ENCODE measurements at regions not wholly inside any gene's neighbourhood (a gene's known extent, or its start where the extent isn't known, plus 50 kb on each side); places are given as distances from the start of the nearest gene placed in this dataset.

DNA sequence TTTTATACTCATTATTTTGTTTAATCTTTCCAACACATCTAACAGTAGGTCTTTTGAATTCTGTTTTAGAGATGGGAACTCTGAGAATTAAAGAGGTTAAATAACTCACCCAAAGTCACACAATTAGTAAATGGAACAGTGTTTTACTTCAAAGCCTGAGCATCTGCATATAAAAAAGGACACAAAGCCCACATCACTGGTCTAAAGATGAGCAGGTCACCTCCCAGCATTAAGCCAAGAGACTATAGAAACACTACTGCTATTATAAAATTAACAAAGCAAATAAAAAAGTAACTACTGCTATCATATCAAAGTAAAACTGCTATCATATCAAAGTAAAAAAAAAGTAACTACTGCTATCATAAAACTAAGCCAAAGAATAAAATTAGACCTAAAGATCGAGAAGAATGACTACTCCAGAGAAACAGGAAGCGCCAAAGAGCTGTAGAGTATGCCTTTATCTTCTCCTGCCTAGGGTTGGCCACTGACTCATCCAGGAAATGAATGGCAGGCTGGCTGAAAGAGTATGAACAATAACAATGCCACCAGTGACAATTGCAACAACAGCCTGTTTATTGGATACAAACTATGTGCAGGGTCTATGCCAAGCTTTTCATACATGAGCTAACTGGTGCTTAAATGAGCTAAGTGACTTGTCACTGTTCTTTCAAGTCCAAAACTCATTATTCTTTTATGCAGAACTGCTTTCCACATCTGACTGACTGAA, 1153.0 kb upstream of the TENM4 start:
- Mint-ChIP-seq H3K36me3 (ENCODE audit: insufficient read depth in 1 of 3, low read depth in 3 of 3) (no peaks in the 10 kb centered on the region), H3K27ac (peak overlapping the region in 1 of 3 experiments; percentile 35; a peak in 1 of 7 replicates), H3K27me3 (ENCODE audit: low read depth) (no peaks in the 10 kb centered on the region), H3K4me1 (peaks cover 9% of the 10 kb centered on the region in 2 experiments), H3K9me3 (no peaks in the 10 kb centered on the region), H3K4me3 (no peak overlapping the region)
- H3K79me2 ChIP-seq (ENCODE audit: insufficient read depth, low read length): no peaks in the 10 kb centered on the region
- DNase-seq: no peak
- H4K20me1 ChIP-seq (ENCODE audit: control insufficient read depth, insufficient read depth, insufficient read length): no peaks in the 10 kb centered on the region
- no peak overlapping the region for H3K23ac ChIP-seq (ENCODE audit: insufficient read length, low read depth, low read length)
- H2BK20ac ChIP-seq (ENCODE audit: low read depth, low read length, poor library complexity, severe bottlenecking): no peak overlapping the region
- H3K4me1 ChIP-seq (ENCODE audit: insufficient read depth, low read length): no peaks in the 10 kb centered on the region; the same call in 1 of the 2 replicates
- no peaks in the 10 kb centered on the region for H3K79me1 ChIP-seq (ENCODE audit: insufficient read depth, low read depth, low read length, poor library complexity, severe bottlenecking)
- H3K9me3 ChIP-seq (ENCODE audit: control insufficient read depth, low read depth, low read length): no peaks in the 10 kb centered on the region
- H2BK120ac ChIP-seq (ENCODE audit: low read depth, low read length, poor library complexity, severe bottlenecking): no peak overlapping the region
- no peak for TF ChIP-seq CTCF (conservative IDR thresholded peaks at IDR 0.05)
- H3K9ac ChIP-seq (ENCODE audit: extremely low read depth, insufficient read length, low read length): no peak overlapping the region
- H2BK15ac ChIP-seq (ENCODE audit: low read depth, low read length): no peak overlapping the region
- no CpG with 5 or more reads among the region's 2 CpGs for WGBS (ENCODE audit: extremely low coverage, insufficient read length, low lambda C conversion rate)
- no peak overlapping the region for H4K5ac ChIP-seq (ENCODE audit: insufficient read length, low read depth, low read length)
- H3K23me2 ChIP-seq (ENCODE audit: insufficient read length, low read depth, low read length, poor library complexity, severe bottlenecking): no peaks in the 10 kb centered on the region
- H2AK5ac ChIP-seq (ENCODE audit: insufficient read length, low read length): no peak overlapping the region
- no peak overlapping the region for H2BK5ac ChIP-seq (ENCODE audit: insufficient read length, low read length)
- no peak overlapping the region for H2BK12ac ChIP-seq (ENCODE audit: insufficient read length, low read depth, low read length)
- no peak overlapping the region for H3K56ac ChIP-seq (ENCODE audit: insufficient read length, low read depth, low read length)
- no peak overlapping the region for H3K14ac ChIP-seq (ENCODE audit: insufficient read depth, low read length)
- H3K4ac ChIP-seq (ENCODE audit: low read depth, low read length): no peak overlapping the region
- H3K18ac ChIP-seq (ENCODE audit: insufficient read length, low read depth, low read length): no peak overlapping the region
- H4K91ac ChIP-seq (ENCODE audit: insufficient read length, low read depth, low read length): no peak overlapping the region
- no peak overlapping the region for H2AFZ ChIP-seq (ENCODE audit: low read length)
- H3K27me3 ChIP-seq (ENCODE audit: insufficient read depth, low read length): no peaks in the 10 kb centered on the region
- no peak overlapping the region for H3K27ac ChIP-seq (ENCODE audit: insufficient read length, low read depth, low read length)
- no peak overlapping the region for H4K8ac ChIP-seq (replicated peaks; ENCODE audit: insufficient read length, low read depth, low read length)
- no peak overlapping the region for H3K4me2 ChIP-seq (ENCODE audit: insufficient read depth, insufficient read length, low read length)
- no peak overlapping the region for H3T11ph ChIP-seq (ENCODE audit: low read length)

Measured in H9 (cell line).